ENCODE measurements at regions not wholly inside any gene's neighbourhood (a gene's known extent, or its start where the extent isn't known, plus 50 kb on each side); places are given as distances from the start of the nearest gene placed in this dataset.

DNA sequence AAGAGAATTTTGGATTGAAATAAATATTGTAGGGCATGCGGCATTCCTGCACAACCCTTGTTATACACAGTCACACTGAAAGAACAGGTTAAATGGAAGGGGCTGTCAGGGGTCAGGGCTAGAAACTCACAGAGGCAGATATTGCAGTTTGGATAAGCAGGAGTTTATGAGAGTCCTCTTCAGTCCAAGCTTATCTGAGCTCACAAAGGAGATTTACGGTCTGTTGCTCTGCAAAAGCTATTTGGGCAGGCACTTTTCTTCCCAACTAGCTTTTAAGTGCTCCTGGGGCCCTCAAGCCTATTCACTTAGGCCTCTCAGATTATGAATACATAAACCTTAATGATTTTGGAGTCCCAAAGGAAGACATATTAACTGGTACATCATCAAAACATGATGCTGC, 156.2 kb downstream of the SOX4 start:
- H3K9me2 ChIP-seq (replicated peaks; ENCODE audit: insufficient read depth, low read length), result no peaks in the 10 kb centered on the region
- H3K36me3 ChIP-seq (replicated peaks; ENCODE audit: insufficient read depth, low read length), result no peaks in the 10 kb centered on the region
- TF ChIP-seq EZH2 (optimal IDR thresholded peaks at IDR 0.05; ENCODE audit: low read depth, low read length), result no peak
- H3K27ac ChIP-seq (ENCODE audit: low read length), result no peak overlapping the region
- no peaks in the 10 kb centered on the region for H3K4me1 ChIP-seq (ENCODE audit: low read length)
- H3F3A ChIP-seq (ENCODE audit: insufficient read depth, low read length), result no peaks in the 10 kb centered on the region
- H3K27me3 ChIP-seq (replicated peaks; ENCODE audit: insufficient read depth, low read length), result no peaks in the 10 kb centered on the region
- DNase-seq, result no peak
- H3K4me2 ChIP-seq (ENCODE audit: low read depth, low read length), result no peak overlapping the region
- H4K20me1 ChIP-seq (ENCODE audit: insufficient read depth, low read length), result no peaks in the 10 kb centered on the region
- no peak overlapping the region for H3K4me3 ChIP-seq (ENCODE audit: low read length)
- no peaks in the 10 kb centered on the region for H3K9me3 ChIP-seq (replicated peaks; ENCODE audit: insufficient read depth, low read length)
- no peaks in the 10 kb centered on the region for H3K79me2 ChIP-seq (ENCODE audit: low read length)
- no peak overlapping the region for H2AFZ ChIP-seq (ENCODE audit: low read length)
- H3K9ac ChIP-seq (ENCODE audit: low read length), result no peak overlapping the region

DNA sequence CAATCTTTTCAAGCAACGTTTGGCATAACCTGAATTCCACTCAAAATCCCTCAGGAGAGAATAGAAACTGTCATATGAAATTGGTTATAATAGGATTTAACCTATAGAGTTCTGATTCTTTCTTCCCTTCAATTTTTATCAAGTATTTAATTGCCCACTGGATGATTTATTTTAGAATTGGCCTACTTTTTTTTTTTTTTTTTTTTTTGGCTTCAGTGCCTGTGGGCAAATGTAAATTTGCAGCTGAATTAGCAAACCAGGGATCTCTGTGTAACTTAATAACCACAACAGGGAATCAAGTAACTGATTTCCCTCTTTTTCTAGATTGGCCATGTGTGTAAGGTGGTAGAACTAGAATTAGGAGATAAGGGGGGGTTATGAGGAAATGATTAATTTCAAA, 157.0 kb downstream of the SOX4 start:
- H3K4me1 ChIP-seq (ENCODE audit: low read length), result no peaks in the 10 kb centered on the region

DNA sequence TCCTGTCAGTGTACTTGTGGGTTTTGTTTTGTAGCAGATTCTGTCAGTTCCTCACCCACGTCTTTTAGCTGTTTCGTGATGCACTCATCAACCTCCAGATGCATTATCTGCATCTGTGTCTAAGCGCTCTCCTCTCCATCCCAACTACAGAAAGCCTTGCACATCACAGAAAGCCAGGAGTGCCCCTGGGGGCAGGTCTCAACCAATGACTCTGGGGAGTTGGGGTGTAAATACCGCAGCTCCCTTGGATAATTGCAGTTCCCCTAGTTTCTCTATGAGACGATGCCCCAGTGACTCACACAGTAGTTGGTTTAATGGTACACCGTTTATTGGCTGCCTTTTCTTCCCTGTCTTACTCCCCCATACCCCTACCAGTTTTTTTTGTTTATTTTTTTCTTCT, 158.1 kb downstream of the SOX4 start:
- Histone ChIP-seq H3K27me3 (replicated peaks; ENCODE audit: insufficient read depth, low read length) (no peaks in the 10 kb centered on the region), H3K4me2 (ENCODE audit: low read depth, low read length) (no peak overlapping the region), H3K9me3 (replicated peaks; ENCODE audit: insufficient read depth, low read length) (no peaks in the 10 kb centered on the region), H4K20me1 (ENCODE audit: insufficient read depth, low read length) (no peaks in the 10 kb centered on the region), H2AFZ (ENCODE audit: low read length) (no peak overlapping the region), H3K9ac (ENCODE audit: low read length) (no peak overlapping the region), H3K4me1 (ENCODE audit: low read length) (no peaks in the 10 kb centered on the region), H3K36me3 (replicated peaks; ENCODE audit: insufficient read depth, low read length) (no peaks in the 10 kb centered on the region), H3F3A (ENCODE audit: insufficient read depth, low read length) (no peaks in the 10 kb centered on the region), H3K79me2 (ENCODE audit: low read length) (no peaks in the 10 kb centered on the region), H3K9me2 (replicated peaks; ENCODE audit: insufficient read depth, low read length) (no peaks in the 10 kb centered on the region), H3K27ac (ENCODE audit: low read length) (no peak overlapping the region), H3K4me3 (ENCODE audit: low read length) (no peak overlapping the region)
- TF ChIP-seq, protein P1, sequence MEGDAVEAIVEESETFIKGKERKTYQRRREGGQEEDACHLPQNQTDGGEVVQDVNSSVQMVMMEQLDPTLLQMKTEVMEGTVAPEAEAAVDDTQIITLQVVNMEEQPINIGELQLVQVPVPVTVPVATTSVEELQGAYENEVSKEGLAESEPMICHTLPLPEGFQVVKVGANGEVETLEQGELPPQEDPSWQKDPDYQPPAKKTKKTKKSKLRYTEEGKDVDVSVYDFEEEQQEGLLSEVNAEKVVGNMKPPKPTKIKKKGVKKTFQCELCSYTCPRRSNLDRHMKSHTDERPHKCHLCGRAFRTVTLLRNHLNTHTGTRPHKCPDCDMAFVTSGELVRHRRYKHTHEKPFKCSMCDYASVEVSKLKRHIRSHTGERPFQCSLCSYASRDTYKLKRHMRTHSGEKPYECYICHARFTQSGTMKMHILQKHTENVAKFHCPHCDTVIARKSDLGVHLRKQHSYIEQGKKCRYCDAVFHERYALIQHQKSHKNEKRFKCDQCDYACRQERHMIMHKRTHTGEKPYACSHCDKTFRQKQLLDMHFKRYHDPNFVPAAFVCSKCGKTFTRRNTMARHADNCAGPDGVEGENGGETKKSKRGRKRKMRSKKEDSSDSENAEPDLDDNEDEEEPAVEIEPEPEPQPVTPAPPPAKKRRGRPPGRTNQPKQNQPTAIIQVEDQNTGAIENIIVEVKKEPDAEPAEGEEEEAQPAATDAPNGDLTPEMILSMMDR (IDR thresholded peaks at IDR 0.05; ENCODE audit: low read length), result no peak
- TF ChIP-seq EZH2phosphoT487 (IDR thresholded peaks at IDR 0.05; ENCODE audit: low read length) (no peak), EZH2 (optimal IDR thresholded peaks at IDR 0.05; ENCODE audit: low read depth, low read length) (no peak)
- no peak for DNase-seq

More for the DNA sequence above, 157.0 kb downstream of the SOX4 start:
- no peaks in the 10 kb centered on the region for H3K36me3 ChIP-seq (replicated peaks; ENCODE audit: insufficient read depth, low read length)
- H3K9ac ChIP-seq (ENCODE audit: low read length), result no peak overlapping the region
- DNase-seq, result no peak
- no peaks in the 10 kb centered on the region for H3K79me2 ChIP-seq (ENCODE audit: low read length)
- no peaks in the 10 kb centered on the region for H3K9me3 ChIP-seq (replicated peaks; ENCODE audit: insufficient read depth, low read length)
- no peaks in the 10 kb centered on the region for H3K9me2 ChIP-seq (replicated peaks; ENCODE audit: insufficient read depth, low read length)
- TF ChIP-seq EZH2 (optimal IDR thresholded peaks at IDR 0.05; ENCODE audit: low read depth, low read length) (no peak), EZH2phosphoT487 (IDR thresholded peaks at IDR 0.05; ENCODE audit: low read length) (no peak)
- TF ChIP-seq, protein P1 (IDR thresholded peaks at IDR 0.05; ENCODE audit: low read length), result no peak
- H3K27me3 ChIP-seq (replicated peaks; ENCODE audit: insufficient read depth, low read length), result no peaks in the 10 kb centered on the region
- H2AFZ ChIP-seq (ENCODE audit: low read length), result no peak overlapping the region
- no peak overlapping the region for H3K4me3 ChIP-seq (ENCODE audit: low read length)
- no peaks in the 10 kb centered on the region for H4K20me1 ChIP-seq (ENCODE audit: insufficient read depth, low read length)
- no peak overlapping the region for H3K27ac ChIP-seq (ENCODE audit: low read length)
- no peaks in the 10 kb centered on the region for H3F3A ChIP-seq (ENCODE audit: insufficient read depth, low read length)
- no peak overlapping the region for H3K4me2 ChIP-seq (ENCODE audit: low read depth, low read length)

DNA sequence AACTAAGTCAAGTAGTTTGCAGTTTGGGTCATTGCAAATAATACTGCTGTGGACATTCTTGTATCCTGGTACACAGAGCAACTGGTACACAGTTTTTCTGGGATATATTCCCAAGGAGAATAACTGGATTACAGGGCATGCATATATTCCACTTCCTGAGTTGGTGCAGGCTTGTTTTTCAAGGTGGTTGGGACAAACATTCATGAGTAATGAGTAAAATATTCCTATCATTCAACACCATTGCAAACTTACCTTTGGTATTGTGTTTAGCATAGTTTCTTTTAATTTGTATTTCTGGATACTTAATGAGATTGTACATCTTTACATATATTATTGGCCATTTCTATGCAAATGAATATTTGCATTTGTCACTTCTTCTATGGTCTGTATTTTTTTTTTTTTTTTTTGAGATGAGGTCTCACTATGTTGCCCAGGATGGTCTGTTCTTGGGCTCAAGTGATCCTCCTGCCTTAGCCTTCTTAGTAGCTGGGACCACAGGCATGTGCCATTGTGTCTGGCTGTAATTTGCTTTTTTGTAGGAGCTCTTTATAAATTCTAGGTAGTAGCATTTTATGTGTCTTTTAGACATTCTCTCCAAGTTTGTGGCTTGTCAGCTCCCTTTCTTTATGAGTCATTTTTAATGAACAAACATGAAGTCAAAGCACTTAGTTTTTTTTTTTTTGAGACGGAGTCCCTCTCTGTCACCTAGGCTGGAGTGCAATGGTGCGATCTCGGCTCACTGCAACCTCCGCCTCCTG, 158.7 kb downstream of the SOX4 start:
- Histone ChIP-seq H3K4me3 (ENCODE audit: low read length) (no peak overlapping the region), H4K20me1 (ENCODE audit: insufficient read depth, low read length) (no peaks in the 10 kb centered on the region), H3K36me3 (replicated peaks; ENCODE audit: insufficient read depth, low read length) (no peaks in the 10 kb centered on the region), H3K9ac (ENCODE audit: low read length) (no peak overlapping the region), H3K27ac (ENCODE audit: low read length) (no peak overlapping the region), H3K4me2 (ENCODE audit: low read depth, low read length) (no peak overlapping the region), H3K4me1 (ENCODE audit: low read length) (no peaks in the 10 kb centered on the region), H2AFZ (ENCODE audit: low read length) (no peak overlapping the region), H3K79me2 (ENCODE audit: low read length) (no peaks in the 10 kb centered on the region), H3K27me3 (replicated peaks; ENCODE audit: insufficient read depth, low read length) (no peaks in the 10 kb centered on the region), H3K9me2 (replicated peaks; ENCODE audit: insufficient read depth, low read length) (no peaks in the 10 kb centered on the region), H3K9me3 (replicated peaks; ENCODE audit: insufficient read depth, low read length) (no peaks in the 10 kb centered on the region), H3F3A (ENCODE audit: insufficient read depth, low read length) (no peaks in the 10 kb centered on the region)
- TF ChIP-seq EZH2 (optimal IDR thresholded peaks at IDR 0.05; ENCODE audit: low read depth, low read length) (no peak), EZH2phosphoT487 (IDR thresholded peaks at IDR 0.05; ENCODE audit: low read length) (no peak)
- TF ChIP-seq, protein P1 (IDR thresholded peaks at IDR 0.05; ENCODE audit: low read length), result no peak
- no peak for DNase-seq

Measured in MM.1S (cell line).